ENCODE measurements at regions not wholly inside any gene's neighbourhood (a gene's known extent, or its start where the extent isn't known, plus 50 kb on each side); places are given as distances from the start of the nearest gene placed in this dataset.

DNA sequence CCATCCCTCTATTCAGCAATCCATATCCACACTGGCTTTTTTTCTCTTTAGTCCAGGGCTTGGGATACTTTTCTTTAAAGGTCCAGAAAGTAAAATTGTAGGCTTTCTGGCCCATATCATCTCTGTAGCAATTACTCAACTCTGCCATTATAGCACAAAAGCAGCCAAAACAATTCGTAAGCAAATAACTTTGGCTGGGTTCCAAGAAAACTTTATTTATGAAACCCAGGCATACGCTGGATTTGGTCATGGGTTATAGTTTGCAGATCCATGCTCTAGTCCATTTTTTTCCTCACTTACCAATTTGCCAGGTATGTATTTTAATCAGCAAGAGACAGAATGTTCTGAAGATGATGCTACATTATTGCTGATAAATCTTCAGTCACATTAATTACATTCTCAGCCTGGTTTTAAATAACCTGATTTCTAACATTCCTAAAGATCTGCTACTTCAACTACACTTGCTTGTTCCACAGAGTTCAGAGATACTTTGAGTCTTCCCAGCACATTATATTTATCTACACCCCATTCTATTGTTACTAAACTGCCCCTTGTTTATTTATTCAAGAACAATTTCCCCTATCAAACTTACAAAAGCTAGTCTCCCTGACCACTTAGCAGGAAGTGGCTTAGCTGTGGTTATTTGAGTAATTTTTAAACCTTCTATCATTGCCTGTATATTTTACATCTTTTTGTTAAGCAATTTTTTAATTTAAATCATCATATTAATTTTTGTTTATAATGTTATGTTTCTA lies 161.0 kb downstream of the ISL1 start:
- TF ChIP-seq, protein P1, sequence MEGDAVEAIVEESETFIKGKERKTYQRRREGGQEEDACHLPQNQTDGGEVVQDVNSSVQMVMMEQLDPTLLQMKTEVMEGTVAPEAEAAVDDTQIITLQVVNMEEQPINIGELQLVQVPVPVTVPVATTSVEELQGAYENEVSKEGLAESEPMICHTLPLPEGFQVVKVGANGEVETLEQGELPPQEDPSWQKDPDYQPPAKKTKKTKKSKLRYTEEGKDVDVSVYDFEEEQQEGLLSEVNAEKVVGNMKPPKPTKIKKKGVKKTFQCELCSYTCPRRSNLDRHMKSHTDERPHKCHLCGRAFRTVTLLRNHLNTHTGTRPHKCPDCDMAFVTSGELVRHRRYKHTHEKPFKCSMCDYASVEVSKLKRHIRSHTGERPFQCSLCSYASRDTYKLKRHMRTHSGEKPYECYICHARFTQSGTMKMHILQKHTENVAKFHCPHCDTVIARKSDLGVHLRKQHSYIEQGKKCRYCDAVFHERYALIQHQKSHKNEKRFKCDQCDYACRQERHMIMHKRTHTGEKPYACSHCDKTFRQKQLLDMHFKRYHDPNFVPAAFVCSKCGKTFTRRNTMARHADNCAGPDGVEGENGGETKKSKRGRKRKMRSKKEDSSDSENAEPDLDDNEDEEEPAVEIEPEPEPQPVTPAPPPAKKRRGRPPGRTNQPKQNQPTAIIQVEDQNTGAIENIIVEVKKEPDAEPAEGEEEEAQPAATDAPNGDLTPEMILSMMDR (IDR thresholded peaks at IDR 0.05), result no peak
- TF ChIP-seq POLR2A (IDR thresholded peaks at IDR 0.05) (no peak), POLR2AphosphoS5 (IDR thresholded peaks at IDR 0.05; ENCODE audit: insufficient read depth in 1 of 2, low read depth in 1 of 2) (no peak)
- Histone ChIP-seq H3K9me3 (no peaks in the 10 kb centered on the region), H3K27me3 (no peaks in the 10 kb centered on the region), H3K4me3 (no peak overlapping the region), H3K36me3 (no peaks in the 10 kb centered on the region), H3K4me1 (no peaks in the 10 kb centered on the region), H3K27ac (no peak overlapping the region)
- no peak for DNase-seq (ENCODE audit: extremely low spot score in 2 of 2)
- intact Hi-C loops (cut with DNase I), result no loop called here

DNA sequence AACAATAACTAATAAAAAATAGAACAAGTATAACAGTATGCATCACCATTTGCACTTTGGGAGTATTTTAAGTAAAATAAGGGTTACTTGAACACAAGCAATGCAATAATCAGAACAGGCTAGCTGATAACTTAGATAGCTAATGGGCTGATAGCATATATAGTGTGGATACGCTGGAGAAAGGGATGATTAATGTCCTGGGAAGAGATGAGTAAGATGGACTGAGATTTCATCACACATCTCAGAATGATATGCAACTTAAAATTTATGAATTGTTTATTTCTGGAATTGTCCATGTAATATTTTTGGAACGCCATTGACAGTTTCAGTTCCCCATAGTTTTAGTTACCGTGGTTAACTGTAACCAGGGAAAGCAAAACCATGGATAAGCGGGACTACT lies 173.6 kb downstream of the ISL1 start:
- Histone ChIP-seq H3K4me3 (no peak overlapping the region), H3K27me3 (no peaks in the 10 kb centered on the region), H3K27ac (no peak overlapping the region), H3K36me3 (no peaks in the 10 kb centered on the region), H3K4me1 (no peaks in the 10 kb centered on the region), H3K9me3 (no peaks in the 10 kb centered on the region)
- intact Hi-C loops (cut with DNase I), result no loop called here
- DNase-seq (ENCODE audit: extremely low spot score in 2 of 2), result no peak
- TF ChIP-seq POLR2A (IDR thresholded peaks at IDR 0.05) (no peak), POLR2AphosphoS5 (IDR thresholded peaks at IDR 0.05; ENCODE audit: insufficient read depth in 1 of 2, low read depth in 1 of 2) (no peak)
- TF ChIP-seq, protein P1 (IDR thresholded peaks at IDR 0.05), result no peak

DNA sequence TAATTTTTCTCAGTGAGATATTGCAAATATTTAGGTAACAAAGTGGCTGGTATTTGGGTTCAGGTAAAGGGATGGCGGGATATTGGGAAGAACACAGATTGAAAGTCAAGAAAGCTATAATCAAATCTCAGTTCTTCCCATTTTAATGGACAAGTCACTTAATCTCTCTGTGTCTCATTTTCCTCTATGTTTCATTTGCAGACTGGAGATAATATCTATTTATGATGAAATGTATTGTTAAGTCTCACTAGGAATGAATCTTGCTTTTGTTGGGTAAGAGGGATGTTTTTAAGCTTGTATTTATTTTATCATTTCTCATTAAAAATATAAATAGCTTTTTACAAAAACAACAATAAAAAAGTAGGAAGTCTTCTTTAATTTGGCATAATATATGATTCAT lies 175.4 kb downstream of the ISL1 start:
- intact Hi-C loops (cut with DNase I), result no loop called here
- no peak for TF ChIP-seq POLR2AphosphoS5 (IDR thresholded peaks at IDR 0.05; ENCODE audit: insufficient read depth in 1 of 2, low read depth in 1 of 2)
- TF ChIP-seq, protein P1 (IDR thresholded peaks at IDR 0.05), result no peak
- TF ChIP-seq POLR2A (IDR thresholded peaks at IDR 0.05), result no peak
- H3K4me3 ChIP-seq, result no peak overlapping the region
- H3K36me3 ChIP-seq, result no peaks in the 10 kb centered on the region
- H3K9me3 ChIP-seq, result no peaks in the 10 kb centered on the region
- H3K27ac ChIP-seq, result no peak overlapping the region
- no peaks in the 10 kb centered on the region for H3K27me3 ChIP-seq
- no peak for DNase-seq (ENCODE audit: extremely low spot score in 2 of 2)
- H3K4me1 ChIP-seq, result no peaks in the 10 kb centered on the region

DNA sequence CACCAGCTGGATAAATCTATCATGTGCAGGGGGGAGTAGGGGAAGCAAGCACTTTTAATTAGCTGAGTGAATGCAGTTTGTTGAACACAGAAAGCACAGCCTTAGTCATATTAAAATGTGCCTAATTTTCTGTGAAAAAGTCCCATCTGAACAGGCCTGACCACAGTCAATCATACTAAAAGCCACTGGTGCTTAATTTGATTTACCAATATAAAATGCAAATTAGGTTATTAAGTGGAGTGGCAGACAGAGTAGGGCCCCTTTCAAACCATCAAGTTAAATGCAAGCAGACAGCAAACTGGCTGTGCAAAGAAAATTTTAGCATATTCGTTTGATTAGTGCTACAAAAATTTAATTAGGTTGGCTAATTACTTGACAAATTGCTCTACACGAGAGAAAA lies 176.1 kb downstream of the ISL1 start:
- DNase-seq (ENCODE audit: extremely low spot score in 2 of 2), result no peak
- Histone ChIP-seq H3K9me3 (no peaks in the 10 kb centered on the region), H3K27ac (no peak overlapping the region), H3K36me3 (no peaks in the 10 kb centered on the region), H3K27me3 (no peaks in the 10 kb centered on the region), H3K4me1 (no peaks in the 10 kb centered on the region), H3K4me3 (no peak overlapping the region)
- no peak for TF ChIP-seq POLR2A (IDR thresholded peaks at IDR 0.05)
- TF ChIP-seq, protein P1 (IDR thresholded peaks at IDR 0.05), result no peak
- no peak for TF ChIP-seq POLR2AphosphoS5 (IDR thresholded peaks at IDR 0.05; ENCODE audit: insufficient read depth in 1 of 2, low read depth in 1 of 2)
- intact Hi-C loops (cut with DNase I), result no loop called here

DNA sequence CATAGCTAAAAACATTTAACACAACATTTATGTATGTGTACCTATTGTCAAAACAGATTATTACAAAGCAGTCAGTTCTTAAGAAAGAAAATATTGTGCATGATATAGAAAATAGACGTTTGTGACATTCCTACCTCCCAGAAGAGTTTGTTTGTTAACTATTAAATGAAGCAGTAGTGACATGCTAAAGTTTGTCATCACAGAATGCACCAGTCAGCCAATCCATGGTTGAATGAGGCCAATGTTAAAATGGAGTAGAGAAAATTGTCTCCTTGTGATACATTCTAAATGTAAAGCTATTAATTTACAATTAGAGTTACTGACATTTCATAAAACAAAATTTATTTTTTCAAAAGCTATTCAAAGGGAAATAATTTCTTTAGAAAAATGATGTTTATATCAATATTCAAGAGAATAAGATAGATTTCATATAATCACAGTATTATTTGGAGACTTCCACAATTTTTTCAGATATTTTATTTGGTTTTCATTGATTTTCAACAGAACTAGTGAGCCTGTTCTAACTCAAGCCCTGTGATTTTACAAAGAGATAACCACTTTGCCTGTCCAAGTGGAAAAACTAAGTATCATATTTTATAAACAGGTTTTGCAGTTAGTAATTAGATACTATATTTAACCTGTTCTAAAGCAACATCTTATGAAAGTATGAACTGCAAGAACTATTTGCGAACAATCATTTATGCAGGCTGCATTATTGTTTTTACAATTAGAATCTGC lies 176.8 kb downstream of the ISL1 start:
- Histone ChIP-seq H3K27me3 (no peaks in the 10 kb centered on the region), H3K4me3 (no peak overlapping the region), H3K9me3 (no peaks in the 10 kb centered on the region), H3K27ac (no peak overlapping the region), H3K36me3 (no peaks in the 10 kb centered on the region), H3K4me1 (no peaks in the 10 kb centered on the region)
- intact Hi-C loops (cut with DNase I), result no loop called here
- TF ChIP-seq POLR2A (IDR thresholded peaks at IDR 0.05) (no peak), POLR2AphosphoS5 (IDR thresholded peaks at IDR 0.05; ENCODE audit: insufficient read depth in 1 of 2, low read depth in 1 of 2) (no peak)
- TF ChIP-seq, protein P1 (IDR thresholded peaks at IDR 0.05), result no peak
- DNase-seq (ENCODE audit: extremely low spot score in 2 of 2), result no peak
